HG03520 (cell line): ENCODE measurements at regions not wholly inside any gene's neighbourhood (a gene's known extent, or its start where the extent isn't known, plus 50 kb on each side); places are given as distances from the start of the nearest gene placed in this dataset.

ENCODE experiments used
- ATAC-seq: cut with Tn5 transposase; IDR thresholded peaks from one replicate; pipeline ENCODE4 v1.9.1; 2021; ENCODE audit warnings: mild to moderate bottlenecking, moderate library complexity; ENCODE audit not compliant: unreplicated experiment

DNA sequence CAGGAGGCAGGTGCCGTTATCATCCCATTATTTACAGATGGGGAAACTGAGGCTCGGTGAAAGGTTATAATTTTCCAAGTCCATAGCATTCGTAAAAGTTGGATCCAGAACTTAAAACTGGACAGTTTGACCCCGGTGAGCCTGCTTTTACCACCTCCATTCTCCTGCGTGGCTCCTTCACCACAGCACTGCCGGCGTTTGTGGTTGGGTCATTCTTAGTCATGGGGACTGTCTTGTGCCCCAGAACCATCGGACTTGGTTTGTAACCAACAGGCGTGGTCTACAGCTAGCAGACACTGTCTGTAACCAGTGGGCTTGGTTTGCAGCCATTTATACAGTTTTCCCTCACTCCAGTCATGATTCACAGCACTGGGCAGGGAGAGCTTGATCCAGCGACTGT is 511.3 kb downstream of the NPHP4 start:
- no peak for ATAC-seq

DNA sequence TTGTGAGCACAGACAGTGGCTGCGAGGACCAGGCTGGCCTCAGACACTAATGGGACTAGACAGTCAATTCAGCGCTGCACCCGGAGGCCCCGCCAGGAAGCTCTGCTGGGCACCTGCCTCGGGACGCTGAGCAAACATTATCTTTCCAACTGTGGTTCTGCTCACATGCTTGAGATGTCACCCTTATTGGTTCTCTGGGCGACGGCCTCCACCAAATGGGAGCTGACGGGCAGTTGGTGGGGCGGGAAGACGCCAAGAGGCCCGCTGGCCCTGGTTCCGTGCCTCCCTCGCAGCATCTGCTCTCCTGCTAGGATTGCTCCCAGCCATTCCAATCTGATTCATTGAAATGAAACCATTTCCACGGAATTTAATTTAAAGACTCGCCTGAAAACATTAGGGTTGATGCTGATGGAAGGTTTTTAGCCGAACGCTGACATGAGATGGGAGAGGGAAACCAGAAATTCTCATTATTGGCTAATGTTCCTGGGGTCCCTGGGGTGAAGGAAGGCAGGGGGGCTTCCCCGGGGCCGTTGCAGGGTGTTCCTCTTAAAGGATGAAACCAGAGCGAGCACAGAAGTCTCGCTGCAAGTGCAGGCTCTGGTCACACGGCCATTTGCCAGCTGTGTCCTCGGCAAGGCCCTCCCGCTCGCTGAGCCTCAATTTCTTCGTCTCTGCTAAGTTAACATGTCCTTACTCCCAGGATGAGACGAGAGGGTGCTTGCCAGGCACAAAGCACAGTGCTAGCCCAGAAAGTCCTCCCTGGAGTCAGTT is 512.2 kb downstream of the NPHP4 start:
- no peak for ATAC-seq

DNA sequence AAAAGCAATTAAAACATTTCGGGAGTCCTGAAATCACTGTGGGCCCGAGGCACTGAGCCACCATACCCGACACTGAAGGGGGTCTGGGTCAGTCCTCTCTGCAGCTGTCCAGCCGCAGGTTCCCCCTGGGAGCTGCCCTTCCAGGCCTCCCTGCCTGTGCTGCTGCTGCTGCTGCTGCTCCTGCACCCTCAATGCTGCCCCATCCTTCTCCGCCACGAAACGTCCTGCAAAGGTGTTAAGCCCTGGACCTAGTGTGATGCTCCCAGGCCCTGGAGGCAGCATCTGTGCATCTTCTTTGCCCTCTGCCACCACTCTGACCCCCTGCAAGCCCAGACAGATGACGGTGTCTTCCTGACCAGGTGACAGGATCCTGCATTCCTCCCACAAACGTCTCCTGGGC is 513.3 kb downstream of the NPHP4 start:
- ATAC-seq, result no peak

DNA sequence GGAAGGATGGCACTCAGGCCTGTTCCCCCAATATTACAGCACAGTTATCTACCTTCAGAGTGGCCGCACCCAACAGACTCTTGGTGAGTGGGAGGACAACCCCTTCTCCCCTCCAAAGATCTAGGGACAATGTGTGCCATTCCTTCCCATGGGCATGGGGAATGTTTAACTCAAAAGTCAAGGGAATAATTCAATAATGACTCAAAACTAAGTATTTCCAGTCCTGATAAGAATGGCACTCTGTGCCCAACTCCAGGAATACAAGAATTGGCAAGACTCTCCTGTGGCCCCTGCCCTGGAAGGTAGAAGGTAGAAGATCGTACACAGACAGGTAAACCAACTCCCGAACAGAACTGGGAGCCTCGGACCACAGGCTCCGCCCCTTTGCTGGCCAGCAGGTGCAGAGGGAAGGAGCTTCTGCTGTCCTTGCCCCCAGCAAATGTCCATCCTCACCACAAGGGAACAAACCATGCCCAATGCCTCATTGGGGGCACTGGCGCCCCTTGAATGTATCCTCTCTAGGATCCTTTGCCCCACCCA is 514.0 kb downstream of the NPHP4 start:
- no peak for ATAC-seq

DNA sequence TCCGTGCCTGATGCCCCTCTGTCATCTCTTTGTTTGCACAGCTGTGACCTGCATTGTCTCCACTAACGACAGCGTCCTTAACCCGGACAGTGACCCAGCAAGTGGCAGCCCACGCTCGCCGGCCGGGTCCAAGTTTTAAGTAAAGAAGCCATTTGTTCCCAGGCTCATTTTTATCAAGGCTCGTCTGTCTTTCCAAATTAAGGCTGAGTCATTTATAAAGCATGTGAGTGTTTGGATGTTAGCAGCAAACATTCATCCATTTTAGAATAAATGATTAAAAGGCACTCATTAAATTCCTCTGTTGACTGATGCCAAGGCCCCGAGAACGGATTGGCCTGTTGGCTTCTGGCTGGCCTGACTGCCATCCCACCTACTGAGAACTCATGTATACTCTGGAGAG is 514.5 kb downstream of the NPHP4 start:
- no peak for ATAC-seq

DNA sequence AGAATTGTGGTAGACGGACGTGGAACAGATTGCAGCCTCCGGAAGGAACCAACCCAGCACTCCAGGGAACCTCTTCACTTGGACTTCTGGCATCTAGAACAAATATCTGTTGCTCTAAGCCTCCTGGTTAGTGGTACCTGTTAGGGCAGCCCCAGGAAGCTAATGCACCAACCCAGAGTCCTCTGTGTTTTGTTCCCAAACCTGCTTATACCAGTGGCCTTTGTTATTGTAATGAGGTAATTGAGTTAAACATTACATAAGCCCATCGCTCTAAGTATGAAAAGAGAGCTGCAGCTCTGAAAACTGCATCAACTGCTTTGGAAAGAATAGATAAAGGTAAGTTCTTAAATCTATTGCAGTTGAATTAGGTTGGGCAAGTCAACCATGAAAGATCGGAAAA is 516.7 kb downstream of the NPHP4 start:
- no peak for ATAC-seq

DNA sequence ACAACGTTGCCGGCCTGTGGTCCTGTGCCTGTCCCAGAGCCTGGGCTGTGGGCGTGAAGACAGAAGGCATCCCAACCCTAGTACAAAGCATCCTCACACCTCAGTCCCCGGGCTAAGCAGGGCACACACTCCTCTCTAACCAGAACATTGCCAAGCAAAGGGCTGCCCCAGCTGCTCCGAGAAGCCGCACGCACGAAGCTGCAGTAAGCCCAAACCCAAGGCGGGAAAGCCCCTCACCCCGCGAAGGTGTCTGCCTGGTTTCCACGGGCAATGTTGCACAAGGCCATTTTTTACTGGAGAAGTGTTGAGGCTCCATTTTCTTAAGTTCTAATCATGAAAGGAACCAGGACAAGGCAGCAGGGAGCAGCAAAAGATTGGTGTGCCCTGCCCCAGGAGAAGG is 519.0 kb downstream of the NPHP4 start:
- no peak for ATAC-seq

DNA sequence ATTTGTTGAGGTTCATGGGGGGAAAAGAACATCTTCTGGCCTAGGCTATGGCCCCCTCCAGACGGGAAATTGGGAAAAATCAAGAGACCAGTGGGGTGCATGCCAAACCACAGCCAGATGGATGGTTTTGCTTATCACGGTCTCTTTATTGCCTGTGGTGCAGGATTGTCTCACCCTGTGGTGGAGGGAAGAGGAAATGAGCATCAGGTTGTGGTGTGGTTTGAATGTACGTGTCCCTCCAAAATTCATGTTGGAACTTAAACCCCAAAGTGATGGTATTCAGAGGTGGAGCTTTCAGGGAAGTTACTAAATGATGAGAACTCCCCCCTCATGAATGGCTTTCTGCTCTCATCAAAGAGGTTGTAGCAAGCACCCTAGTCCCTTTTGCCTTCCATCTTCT is 525.7 kb downstream of the NPHP4 start:
- ATAC-seq, result no peak

DNA sequence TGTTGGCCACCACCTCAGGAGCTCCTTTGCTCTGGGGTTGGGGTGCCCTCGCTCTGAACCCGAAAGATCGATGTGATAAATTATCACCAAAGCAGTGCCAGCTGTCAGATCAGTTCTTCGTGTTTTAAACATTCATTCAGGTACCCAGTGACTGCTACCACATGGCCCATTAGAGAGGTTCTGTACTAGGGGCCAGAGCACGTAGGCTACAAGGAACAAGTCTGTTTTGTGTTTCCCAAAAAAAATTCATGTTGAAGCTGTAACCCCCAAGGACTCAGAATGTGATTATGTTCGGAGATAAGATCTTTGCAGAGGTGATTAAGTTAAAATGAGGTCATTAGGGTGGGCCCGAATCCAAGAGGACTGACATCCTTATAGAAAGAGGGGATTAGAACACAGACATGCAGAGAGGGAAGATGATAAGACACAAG is 526.9 kb downstream of the NPHP4 start:
- ATAC-seq, result no peak

DNA sequence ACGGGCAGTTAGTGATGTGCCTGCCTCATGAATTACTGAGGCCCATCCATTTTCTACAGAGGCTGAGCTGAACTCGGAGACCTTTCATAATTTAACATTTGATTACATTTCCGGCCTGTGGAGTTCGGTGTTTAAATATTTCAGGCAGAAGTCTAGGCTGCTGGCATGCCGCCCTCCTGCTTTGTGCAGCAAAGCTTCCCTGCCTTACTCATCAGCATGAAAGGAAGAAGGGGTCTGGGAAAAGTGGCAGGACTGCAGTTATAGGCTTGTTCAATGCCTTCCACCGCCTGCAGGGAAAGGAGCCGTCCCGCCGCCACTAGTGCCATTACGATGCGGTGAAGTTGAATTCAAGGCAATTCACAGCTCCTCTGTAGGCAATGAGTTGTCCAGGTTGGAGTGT is 527.9 kb downstream of the NPHP4 start:
- ATAC-seq, result no peak

DNA sequence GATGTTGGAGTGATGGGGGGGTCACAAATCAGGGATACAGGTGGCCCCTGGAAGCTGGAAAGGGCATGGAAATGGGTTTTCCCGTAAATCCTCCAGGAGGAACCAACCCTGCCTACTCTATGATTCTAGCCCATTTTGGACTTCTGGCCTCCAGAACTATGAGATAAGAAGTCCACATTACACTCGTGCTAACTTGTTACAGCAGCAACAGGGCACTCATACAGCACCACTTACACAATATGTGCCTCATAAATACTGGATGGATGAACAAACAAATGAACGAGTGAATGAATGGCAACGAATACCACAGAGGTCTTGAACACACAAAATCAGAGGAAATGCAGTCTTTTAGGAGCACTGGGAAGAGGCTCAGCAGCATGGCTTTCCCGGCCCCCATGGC is 531.3 kb downstream of the NPHP4 start:
- no peak for ATAC-seq

DNA sequence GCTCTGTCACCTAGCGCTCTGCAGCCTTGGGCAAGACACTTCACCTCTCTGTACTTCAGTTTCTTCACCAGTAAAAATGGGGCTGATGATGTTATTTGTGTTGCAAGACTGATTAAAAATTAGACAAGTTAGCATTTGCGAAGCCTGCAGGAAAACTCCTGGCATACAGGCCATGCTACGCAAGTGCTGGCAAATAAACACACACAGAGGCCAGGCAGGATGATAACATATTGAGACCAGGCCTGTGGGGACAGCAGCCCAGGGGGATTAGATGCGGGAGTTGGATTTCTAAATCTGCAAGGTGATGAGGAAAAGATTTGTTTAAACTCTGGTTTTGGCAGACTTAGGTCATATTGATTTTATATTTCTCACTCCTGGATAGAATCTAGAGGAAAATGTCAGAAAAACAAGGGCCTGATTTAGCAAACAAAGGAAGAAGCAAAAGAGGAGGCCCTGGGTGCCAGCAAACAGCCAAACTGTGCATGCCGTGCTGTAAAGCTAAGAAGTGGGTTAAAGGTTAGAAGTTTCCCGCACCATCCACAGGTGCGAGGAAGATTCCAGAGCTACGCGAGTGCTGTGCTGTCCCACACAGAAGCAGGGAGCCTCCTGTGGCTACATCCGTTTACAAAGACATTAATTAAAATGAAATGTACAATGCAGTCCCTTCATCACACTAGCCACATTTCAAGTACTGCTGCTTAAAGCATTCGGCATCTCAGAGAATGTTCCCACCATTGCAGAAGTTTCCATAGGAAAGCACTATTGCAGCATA is 532.2 kb downstream of the NPHP4 start:
- ATAC-seq, result no peak

DNA sequence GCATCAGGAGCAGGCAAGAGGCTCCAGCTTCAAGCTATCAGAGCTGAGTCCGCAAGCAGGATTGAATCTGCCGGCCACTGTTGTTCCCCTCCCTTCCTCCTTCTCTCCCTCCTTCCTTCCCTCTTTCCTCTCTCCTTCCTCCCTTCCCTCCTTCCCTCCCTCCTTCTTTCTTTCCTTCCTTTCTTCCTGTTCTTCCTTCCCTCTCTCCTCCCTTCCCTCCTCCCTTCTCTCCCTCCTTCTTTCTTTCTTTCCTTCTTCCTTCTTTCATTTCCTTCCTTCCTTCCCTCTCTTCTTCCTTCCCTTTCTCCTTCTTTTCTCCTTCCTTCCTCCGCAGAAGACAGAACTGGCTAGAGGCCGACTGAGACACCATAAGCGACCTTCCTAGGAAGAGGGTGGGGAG is 534.0 kb downstream of the NPHP4 start:
- no peak for ATAC-seq

DNA sequence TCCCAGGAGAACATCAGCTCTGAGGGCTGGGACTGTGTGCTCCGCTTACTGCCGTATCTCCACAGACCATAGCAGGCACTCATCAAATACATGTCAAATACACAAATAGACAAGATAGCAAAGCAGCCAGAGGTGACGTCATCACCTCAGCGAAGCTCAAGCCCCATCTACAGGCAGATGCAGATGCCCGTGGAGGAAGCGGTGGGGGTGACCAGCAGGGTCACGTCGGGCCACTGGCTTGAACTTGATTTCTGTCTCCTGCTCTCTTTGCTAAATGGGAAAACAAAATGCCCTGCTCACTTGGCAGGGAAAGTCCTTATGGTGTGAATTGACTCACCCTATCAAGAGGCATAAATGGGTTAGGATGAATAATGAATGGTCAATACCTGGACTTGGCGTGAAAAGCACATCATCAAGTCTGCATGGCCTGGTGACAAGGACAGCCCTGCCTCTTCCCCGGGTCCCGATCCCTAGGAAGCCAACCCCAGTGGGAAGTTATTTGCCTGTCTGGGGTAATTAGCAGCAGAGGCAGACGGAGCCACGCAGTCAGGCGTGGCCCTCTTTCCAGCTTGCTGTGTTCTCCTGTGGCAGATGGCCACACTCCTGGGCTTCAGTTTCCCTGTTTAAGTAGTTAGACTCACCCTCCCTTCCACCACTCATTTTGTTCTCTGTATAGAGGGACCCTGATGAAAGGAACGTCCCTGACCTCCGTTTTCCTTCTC is 536.0 kb downstream of the NPHP4 start:
- ATAC-seq, result no peak

DNA sequence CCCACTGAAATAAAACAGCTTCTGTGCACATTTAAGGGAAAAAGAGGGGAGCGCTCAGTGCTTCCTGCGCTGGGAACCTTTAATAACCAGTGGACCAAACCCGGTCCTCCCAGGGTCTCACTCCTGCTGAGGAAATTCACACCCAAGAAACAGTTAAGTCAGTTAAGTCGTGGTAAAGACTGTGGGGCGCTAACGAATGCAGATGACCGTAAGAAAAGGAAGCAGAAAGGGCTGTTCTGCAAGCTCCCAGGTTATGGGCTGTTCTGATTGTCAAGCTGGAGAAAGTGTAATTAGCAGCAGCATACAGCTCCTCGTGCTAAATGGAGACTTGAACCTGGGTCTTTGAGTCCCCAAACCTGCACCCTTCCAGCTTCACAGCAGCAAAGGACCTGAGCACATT is 536.6 kb downstream of the NPHP4 start:
- no peak for ATAC-seq

DNA sequence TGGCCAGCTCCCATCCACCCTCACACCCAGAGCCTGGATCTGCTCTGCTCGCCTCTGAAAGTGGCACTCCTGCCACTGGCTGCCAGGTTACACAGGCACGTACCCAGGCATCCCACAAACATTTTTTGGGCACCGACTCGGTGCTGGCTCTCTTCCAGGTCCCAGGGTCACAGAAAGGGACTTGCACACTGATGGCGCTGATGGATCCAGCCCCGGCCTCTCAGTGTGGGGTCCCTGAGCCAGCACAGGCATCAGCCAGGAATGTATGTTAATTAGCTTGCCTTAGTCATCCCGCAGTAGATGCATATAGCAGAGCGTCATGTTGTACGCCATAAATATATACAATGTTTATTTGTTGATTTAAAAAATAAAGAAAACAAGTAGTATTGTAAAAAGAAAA is 537.2 kb downstream of the NPHP4 start:
- no peak for ATAC-seq

DNA sequence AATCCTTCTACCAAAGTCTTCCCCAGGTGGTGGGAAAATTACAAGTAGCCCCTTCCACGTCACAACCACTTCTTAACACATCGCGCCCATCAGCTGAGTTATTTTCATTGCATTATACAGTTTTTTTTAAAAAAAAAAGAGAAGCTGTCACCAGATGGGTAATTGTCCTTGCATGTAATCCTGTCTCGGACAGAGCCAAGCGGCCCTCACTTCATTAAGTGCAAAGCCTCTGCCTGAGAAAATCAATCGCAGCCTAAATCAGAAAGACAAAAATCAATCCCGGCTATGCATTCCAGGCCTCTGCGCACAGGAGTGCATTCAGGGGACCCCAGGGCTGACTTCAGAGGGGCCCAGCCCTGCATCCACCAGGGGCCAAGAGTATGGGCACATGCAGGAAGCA is 538.9 kb downstream of the NPHP4 start:
- no peak for ATAC-seq

DNA sequence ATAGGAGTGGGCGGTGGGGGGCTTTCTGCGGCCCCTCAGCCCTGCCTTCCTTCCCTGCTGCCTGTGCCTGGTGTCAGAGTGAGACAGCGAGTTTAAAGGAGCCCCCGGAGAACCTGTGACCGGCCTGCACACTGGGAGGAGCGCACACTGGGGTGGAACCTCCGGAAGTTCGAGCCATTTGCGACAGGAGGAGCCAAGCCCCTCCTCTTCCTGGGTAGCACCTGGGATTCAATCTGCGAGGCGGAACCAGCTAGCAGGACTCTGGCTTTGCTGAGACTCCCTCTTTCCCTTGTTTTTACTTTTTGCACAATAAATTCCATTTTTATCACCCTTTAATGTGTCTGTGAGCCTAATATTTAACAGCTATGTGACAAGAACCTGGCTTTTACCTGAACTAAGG is 540.6 kb downstream of the NPHP4 start:
- no peak for ATAC-seq

DNA sequence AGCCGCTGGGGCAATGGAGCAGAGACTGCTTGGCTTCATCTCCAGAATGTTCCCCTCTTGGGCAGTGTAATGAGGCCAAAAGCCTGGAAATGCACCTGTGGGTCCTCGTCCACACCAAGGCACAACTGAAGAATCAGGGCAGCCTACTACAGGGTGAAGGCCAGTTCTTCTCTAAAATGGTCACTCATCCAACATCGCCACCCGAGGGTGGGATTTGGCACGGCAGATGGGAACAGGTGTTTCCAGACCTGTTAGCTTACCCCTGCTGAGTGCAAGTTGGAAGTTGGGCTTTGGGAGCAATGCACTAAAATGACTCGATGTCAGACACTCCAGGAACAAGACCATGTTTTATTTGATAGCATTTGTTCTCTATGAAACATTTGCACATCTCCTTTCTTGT is 543.7 kb downstream of the NPHP4 start:
- ATAC-seq, result no peak

DNA sequence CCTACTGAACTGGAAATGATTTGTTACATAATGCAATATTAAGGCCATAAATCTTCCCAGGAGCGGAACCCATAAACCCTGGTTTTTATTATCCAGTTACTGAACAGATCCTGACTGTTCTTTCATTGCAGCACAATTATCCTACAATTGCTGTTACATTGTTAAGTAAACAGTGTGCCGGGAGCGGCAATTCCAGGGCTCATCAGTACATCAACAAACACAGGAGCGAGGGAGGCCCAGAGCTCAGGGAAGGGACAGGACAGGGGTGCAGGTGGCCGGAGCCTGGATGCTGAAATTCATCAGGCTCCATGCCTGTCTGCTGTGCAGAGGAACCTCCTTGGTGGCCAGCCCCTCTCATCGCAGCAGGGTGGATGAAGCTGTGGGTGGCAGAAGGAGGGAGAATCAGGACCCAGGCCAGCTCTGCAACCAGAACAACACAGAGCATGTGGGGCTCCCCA is 544.7 kb downstream of the NPHP4 start:
- no peak for ATAC-seq

DNA sequence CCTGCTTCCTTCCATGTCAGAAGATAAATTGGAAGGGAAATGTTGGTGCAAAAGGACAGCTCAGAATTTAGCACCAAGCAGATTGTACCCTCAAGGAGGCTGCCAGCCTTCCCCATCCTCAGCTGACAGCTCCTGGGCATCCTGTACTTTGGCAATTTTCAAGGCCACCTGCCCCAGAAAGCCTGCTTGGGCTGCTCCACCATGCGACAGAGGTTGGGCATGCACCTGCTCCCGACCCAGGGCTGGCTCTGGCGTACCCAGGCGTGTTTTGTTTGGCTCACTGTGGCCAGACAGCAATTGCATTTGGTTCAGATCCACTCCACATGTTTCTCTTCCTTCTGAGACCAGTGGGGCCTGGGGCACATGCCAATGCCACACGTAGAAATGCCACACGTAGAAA is 547.8 kb downstream of the NPHP4 start:
- ATAC-seq, result no peak

DNA sequence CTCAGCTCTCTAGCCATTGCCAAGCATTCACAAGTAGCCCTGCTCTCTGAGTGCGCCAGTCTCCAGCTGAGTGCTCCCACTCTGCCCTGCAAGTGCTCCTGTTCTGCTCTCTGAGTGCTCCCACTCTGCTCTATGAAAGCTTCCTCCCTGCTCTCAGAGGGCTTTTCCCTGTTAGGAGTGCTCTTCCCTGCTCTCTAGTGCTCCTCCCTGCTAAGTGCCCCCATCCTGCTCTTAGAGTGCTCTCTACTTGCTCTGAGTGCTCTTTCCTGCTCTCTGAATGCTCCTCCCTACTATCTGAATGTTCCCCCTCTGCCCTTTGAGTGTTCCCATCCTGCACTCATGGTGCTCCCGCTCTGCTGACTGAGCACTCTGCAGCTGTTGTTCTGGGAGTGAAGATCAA is 555.4 kb downstream of the NPHP4 start:
- no peak for ATAC-seq
